Neural cell (in vitro differentiated cells): ENCODE measurements at regions not wholly inside any gene's neighbourhood (a gene's known extent, or its start where the extent isn't known, plus 50 kb on each side); places are given as distances from the start of the nearest gene placed in this dataset.

Source experiments
- H2AFZ ChIP-seq: fragments of 200-600, 300-800 bp; sonication (generic), shearing (Covaris generic); 2 replicates; pipeline ENCODE4 v1.6.0; 2014; ENCODE audit warnings: low read depth, mild to moderate bottlenecking, antibody characterized with exemption, low read length, moderate library complexity
- H3F3A ChIP-seq: fragments of 200-600 bp; shearing (Covaris generic); 2 replicates; pipeline ENCODE4 v1.6.1; 2016; ENCODE audit warnings: mild to moderate bottlenecking, moderate library complexity, mixed read lengths, antibody characterized with exemption, low read length; ENCODE audit not compliant: insufficient read depth, poor library complexity, severe bottlenecking
- H3K27ac ChIP-seq: fragments of 200-600, 300-800 bp; sonication (generic), shearing (Covaris generic); 2 replicates; pipeline ENCODE4 v1.5.1; 2014; ENCODE audit warnings: mild to moderate bottlenecking, low read length, moderate library complexity
- H3K27me3 ChIP-seq: fragments of 300-800, 200-600 bp; sonication (generic), shearing (Covaris generic); 2 replicates; pipeline ENCODE4 v1.6.0; 2014; ENCODE audit warnings: mild to moderate bottlenecking, low read depth, low read length, moderate library complexity; ENCODE audit not compliant: insufficient read depth
- H3K36me3 ChIP-seq: fragments of 300-800, 200-600 bp; sonication (generic), shearing (Covaris generic); 2 replicates; pipeline ENCODE4 v1.5.1; 2014; ENCODE audit warnings: mild to moderate bottlenecking, antibody characterized with exemption, low read length, moderate library complexity; ENCODE audit not compliant: insufficient read depth
- H3K4me2 ChIP-seq: fragments of 300-800, 200-600 bp; sonication (generic), shearing (Covaris generic); 2 replicates; pipeline ENCODE4 v1.6.0; 2014; ENCODE audit warnings: mild to moderate bottlenecking, low read length
- H3K4me3 ChIP-seq: fragments of 300-800, 200-600 bp; sonication (generic), shearing (Covaris generic); 2 replicates; pipeline ENCODE4 v1.5.1; 2014; ENCODE audit warnings: mild to moderate bottlenecking, low read length, moderate library complexity
- H3K79me2 ChIP-seq: fragments of 200-600 bp; shearing (Covaris generic); replicated peaks from 2 replicates; pipeline ENCODE4 v1.6.0; 2014; ENCODE audit warnings: mild to moderate bottlenecking, low read length, moderate library complexity; ENCODE audit not compliant: insufficient read depth
- H3K9ac ChIP-seq: fragments of 300-800, 200-600 bp; sonication (generic), shearing (Covaris generic); 2 replicates; pipeline ENCODE4 v1.6.1; 2016; ENCODE audit warnings: mild to moderate bottlenecking, low read length, mixed read lengths
- H3K9me2 ChIP-seq: fragments of 200-600 bp; shearing (Covaris generic); 2 replicates; pipeline ENCODE4 v1.6.1; 2016; ENCODE audit warnings: mild to moderate bottlenecking, low read length, mixed read lengths; ENCODE audit not compliant: insufficient read depth
- H3K9me3 ChIP-seq: fragments of 200-600, 300-800 bp; sonication (generic), shearing (Covaris generic); 2 replicates; pipeline ENCODE4 v1.6.1; 2016; ENCODE audit warnings: mild to moderate bottlenecking, mixed run types, low read length, moderate library complexity, mixed read lengths
- H4K20me1 ChIP-seq: fragments of 200-600 bp; shearing (Covaris generic); 2 replicates; pipeline ENCODE4 v1.6.1; 2016; ENCODE audit warnings: mild to moderate bottlenecking, mixed run types; ENCODE audit not compliant: insufficient read depth
- EP300 ChIP-seq: fragments of 450-650 bp; conservative IDR thresholded peaks from 2 replicates; pipeline ENCODE4 v1.6.1; 2014; ENCODE audit warnings: antibody characterized with exemption, mild to moderate bottlenecking, moderate library complexity; ENCODE audit not compliant: poor library complexity, severe bottlenecking
- EZH2 ChIP-seq: fragments of 200-600, 300-800 bp; shearing (Covaris generic), sonication (generic); IDR thresholded peaks from 2 replicates; pipeline ENCODE4 v1.6.1; 2014; ENCODE audit warnings: antibody characterized with exemption, low read length, borderline replicate concordance, mild to moderate bottlenecking; ENCODE audit not compliant: insufficient read depth, poor library complexity, severe bottlenecking
- MXI1 ChIP-seq: fragments of 450-650 bp; conservative IDR thresholded peaks from 2 replicates; pipeline ENCODE4 v1.6.1; 2014; ENCODE audit warnings: antibody characterized with exemption, mild to moderate bottlenecking; ENCODE audit not compliant: poor library complexity, severe bottlenecking
- POLR2AphosphoS5 ChIP-seq: IDR thresholded peaks from 2 replicates; pipeline ENCODE4 v1.6.1; 2012
- RAD21 ChIP-seq: fragments of 450-650 bp; conservative IDR thresholded peaks from 2 replicates; pipeline ENCODE4 v1.6.1; 2014; ENCODE audit warnings: antibody characterized with exemption, mild to moderate bottlenecking, moderate library complexity
- REST ChIP-seq: IDR thresholded peaks from 2 replicates; pipeline ENCODE4 v1.6.1; 2012; ENCODE audit warnings: borderline replicate concordance
- SMC3 ChIP-seq: fragments of 450-650 bp; conservative IDR thresholded peaks from 2 replicates; pipeline ENCODE4 v1.6.1; 2014; ENCODE audit warnings: antibody characterized with exemption, mild to moderate bottlenecking, moderate library complexity; ENCODE audit not compliant: poor library complexity
- TAF1 ChIP-seq: IDR thresholded peaks from 2 replicates; pipeline ENCODE4 v1.6.1; 2012; ENCODE audit warnings: low read depth
- TF ChIP-seq, protein P1 (sequence below): fragments of 450-650 bp; IDR thresholded peaks from 2 replicates; pipeline ENCODE4 v1.5.1; 2014; ENCODE audit warnings: antibody characterized with exemption, mild to moderate bottlenecking, moderate library complexity; ENCODE audit not compliant: poor library complexity, severe bottlenecking

GRCh38 chr11:119550053-119550752 lies 127.2 kb upstream of the THY1 start:
- TF ChIP-seq, protein P1, sequence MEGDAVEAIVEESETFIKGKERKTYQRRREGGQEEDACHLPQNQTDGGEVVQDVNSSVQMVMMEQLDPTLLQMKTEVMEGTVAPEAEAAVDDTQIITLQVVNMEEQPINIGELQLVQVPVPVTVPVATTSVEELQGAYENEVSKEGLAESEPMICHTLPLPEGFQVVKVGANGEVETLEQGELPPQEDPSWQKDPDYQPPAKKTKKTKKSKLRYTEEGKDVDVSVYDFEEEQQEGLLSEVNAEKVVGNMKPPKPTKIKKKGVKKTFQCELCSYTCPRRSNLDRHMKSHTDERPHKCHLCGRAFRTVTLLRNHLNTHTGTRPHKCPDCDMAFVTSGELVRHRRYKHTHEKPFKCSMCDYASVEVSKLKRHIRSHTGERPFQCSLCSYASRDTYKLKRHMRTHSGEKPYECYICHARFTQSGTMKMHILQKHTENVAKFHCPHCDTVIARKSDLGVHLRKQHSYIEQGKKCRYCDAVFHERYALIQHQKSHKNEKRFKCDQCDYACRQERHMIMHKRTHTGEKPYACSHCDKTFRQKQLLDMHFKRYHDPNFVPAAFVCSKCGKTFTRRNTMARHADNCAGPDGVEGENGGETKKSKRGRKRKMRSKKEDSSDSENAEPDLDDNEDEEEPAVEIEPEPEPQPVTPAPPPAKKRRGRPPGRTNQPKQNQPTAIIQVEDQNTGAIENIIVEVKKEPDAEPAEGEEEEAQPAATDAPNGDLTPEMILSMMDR: no peak
- TF ChIP-seq RAD21 (no peak), TAF1 (no peak), EP300 (no peak), EZH2 (no peak), MXI1 (no peak), POLR2AphosphoS5 (no peak), SMC3 (no peak), REST (no peak)
- no peaks in the 10 kb centered on the region for H3K9me2 ChIP-seq
- H3K79me2 ChIP-seq: no peaks in the 10 kb centered on the region
- no peak overlapping the region for H3K9ac ChIP-seq
- no peaks in the 10 kb centered on the region for H4K20me1 ChIP-seq
- no peak overlapping the region for H3K4me3 ChIP-seq
- no peak overlapping the region for H2AFZ ChIP-seq
- H3K4me2 ChIP-seq: no peak overlapping the region
- H3K36me3 ChIP-seq: no peaks in the 10 kb centered on the region
- H3K27ac ChIP-seq: no peak overlapping the region
- no peaks in the 10 kb centered on the region for H3K27me3 ChIP-seq
- no peaks in the 10 kb centered on the region for H3F3A ChIP-seq
- no peaks in the 10 kb centered on the region for H3K9me3 ChIP-seq

DNA sequence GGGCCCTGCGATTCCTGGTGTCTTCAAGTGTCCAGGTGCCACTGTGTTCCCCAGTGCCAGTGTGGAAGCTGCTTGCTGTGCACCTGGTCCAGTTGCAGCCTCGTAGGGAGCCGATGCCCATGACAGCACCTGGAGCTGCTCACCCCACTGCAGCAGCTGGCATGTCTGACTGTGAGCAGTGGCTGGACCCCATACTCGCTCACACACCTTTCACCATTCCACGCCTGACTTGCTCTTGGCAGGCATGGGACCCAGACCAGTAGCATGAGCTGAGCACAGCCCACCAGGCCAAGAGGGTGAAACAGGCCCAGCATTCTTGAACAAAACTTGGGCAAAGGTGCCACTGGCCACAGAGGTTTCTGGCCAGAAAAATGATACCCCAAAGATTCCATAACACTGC lies 124.5 kb upstream of the THY1 start:
- no peaks in the 10 kb centered on the region for H4K20me1 ChIP-seq
- no peak overlapping the region for H3K27ac ChIP-seq
- H3K27me3 ChIP-seq: no peaks in the 10 kb centered on the region
- H3K4me3 ChIP-seq: no peak overlapping the region
- H3K9ac ChIP-seq: no peak overlapping the region
- no peaks in the 10 kb centered on the region for H3K79me2 ChIP-seq
- H3K9me2 ChIP-seq: no peaks in the 10 kb centered on the region
- no peaks in the 10 kb centered on the region for H3K9me3 ChIP-seq
- TF ChIP-seq REST (no peak), TAF1 (no peak)
- H3K36me3 ChIP-seq: no peaks in the 10 kb centered on the region
- no peaks in the 10 kb centered on the region for H3F3A ChIP-seq
- H3K4me2 ChIP-seq: no peak overlapping the region
- no peak overlapping the region for H2AFZ ChIP-seq
